GM12874 (cell line): ENCODE measurements at regions not wholly inside any gene's neighbourhood (a gene's known extent, or its start where the extent isn't known, plus 50 kb on each side); places are given as distances from the start of the nearest gene placed in this dataset.

ENCODE experiments used
- TF ChIP-seq, protein P1 (sequence below): IDR thresholded peaks from 2 replicates; pipeline ENCODE4 v1.5.1; 2011; ENCODE audit warnings: low read depth, mild to moderate bottlenecking, control low read depth, low read length, moderate library complexity; ENCODE audit not compliant: insufficient read depth

DNA sequence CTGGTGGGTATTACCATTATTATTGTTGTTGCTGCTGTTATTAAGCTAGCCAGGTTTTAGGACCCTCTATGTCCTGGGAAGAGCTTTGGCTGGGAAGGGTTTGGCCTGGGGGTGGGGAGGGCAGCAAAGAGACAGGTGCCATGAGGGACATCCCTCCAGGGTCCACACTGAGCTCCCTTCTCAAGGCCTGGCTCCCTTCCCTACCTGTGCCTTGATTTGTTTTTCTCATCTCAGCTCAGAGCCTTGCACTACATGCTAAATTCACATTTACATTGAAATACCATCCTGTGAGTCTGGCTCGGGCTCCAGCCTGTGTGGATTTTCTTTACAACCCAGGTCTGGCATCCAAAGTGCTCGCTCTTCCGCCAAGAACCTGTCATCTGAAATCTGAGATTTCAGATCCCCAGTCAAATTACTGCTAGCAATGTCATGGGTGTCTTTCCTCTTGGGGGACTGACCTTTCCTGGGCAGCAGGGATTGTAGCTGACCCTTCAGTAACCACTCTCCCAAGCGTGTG lies 536.3 kb downstream of the PTPRU start:
- TF ChIP-seq, protein P1, sequence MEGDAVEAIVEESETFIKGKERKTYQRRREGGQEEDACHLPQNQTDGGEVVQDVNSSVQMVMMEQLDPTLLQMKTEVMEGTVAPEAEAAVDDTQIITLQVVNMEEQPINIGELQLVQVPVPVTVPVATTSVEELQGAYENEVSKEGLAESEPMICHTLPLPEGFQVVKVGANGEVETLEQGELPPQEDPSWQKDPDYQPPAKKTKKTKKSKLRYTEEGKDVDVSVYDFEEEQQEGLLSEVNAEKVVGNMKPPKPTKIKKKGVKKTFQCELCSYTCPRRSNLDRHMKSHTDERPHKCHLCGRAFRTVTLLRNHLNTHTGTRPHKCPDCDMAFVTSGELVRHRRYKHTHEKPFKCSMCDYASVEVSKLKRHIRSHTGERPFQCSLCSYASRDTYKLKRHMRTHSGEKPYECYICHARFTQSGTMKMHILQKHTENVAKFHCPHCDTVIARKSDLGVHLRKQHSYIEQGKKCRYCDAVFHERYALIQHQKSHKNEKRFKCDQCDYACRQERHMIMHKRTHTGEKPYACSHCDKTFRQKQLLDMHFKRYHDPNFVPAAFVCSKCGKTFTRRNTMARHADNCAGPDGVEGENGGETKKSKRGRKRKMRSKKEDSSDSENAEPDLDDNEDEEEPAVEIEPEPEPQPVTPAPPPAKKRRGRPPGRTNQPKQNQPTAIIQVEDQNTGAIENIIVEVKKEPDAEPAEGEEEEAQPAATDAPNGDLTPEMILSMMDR: no peak

DNA sequence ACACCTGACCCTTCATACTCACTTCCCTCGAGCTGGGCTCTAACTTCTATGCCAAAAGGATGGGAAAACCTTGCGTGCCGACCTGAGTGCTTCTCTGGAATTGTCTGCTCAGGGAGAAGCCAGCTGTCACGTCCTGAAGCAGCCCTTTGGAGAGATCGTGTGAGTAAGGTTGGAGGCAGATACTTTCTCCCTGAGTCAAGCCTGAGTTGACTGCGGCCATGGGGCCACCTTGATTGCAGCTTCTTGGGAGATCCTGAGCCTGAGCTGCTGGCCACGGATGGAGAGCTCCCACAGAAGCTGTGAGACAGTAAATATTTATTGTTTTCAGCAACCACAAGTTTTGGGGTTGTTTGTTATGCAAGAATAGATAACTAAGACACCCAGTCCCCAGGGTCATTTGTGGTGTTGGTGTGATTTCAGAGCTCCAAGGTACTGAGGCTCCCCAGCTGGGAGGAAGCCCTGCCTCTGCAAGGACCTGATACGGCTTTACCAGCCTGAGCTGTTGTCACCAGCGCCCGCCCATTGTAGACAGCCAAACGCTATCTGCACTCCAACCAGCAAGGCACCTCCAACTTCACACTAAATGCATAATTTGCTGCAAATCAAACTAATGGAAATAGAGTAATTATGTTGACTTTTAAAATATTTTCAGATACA lies 531.6 kb downstream of the PTPRU start:
- TF ChIP-seq, protein P1: no peak

- TF ChIP-seq, protein P1: no peak
Measured at GRCh38 chr1:29767088-29767685, 530.9 kb downstream of the PTPRU start.

GRCh38 chr1:29762635-29763034 lies 526.3 kb downstream of the PTPRU start:
- TF ChIP-seq, protein P1: no peak

GRCh38 chr1:29761159-29761928 lies 525.0 kb downstream of the PTPRU start:
- TF ChIP-seq, protein P1: no peak

- TF ChIP-seq, protein P1: no peak
Measured at GRCh38 chr1:29760067-29760564, 523.8 kb downstream of the PTPRU start.
